Activated T-helper 1 cell treated with anti-CD3 and anti-CD28 coated beads, Interleukin-12 subunit alpha, Interleukin-12 subunit beta, Interleukin-2, Interleukin-4 antibody, amounts not matched to agents 30 ng/mL and 10 ng/mL and 1 ng/mL, durations not matched to agents 14 hours and 24 hours and 36 hours (primary cell): ENCODE measurements at regions not wholly inside any gene's neighbourhood (a gene's known extent, or its start where the extent isn't known, plus 50 kb on each side); places are given as distances from the start of the nearest gene placed in this dataset.
"Not testable (repeated sequence)": the region's sequence is repeated elsewhere in the genome, so short reads cannot be mapped to it uniquely, and the experiment has no call there.

ENCODE experiments used
- DNase-seq: peaks from one replicate; pipeline ENCODE4 v3.0.0; 2021; ENCODE audit warnings: low spot score
- H3K27ac Mint-ChIP-seq: one replicate; pipeline ENCODE4 v1.8.0; 2021; ENCODE audit warnings: mild to moderate bottlenecking, mixed read lengths
- H3K27me3 Mint-ChIP-seq: one replicate; pipeline ENCODE4 v1.8.0; 2022; ENCODE audit warnings: mild to moderate bottlenecking, moderate library complexity, mixed read lengths; ENCODE audit not compliant: insufficient read depth
- H3K36me3 Mint-ChIP-seq: one replicate; pipeline ENCODE4 v1.8.0; 2021; ENCODE audit warnings: low read depth, mixed read lengths
- H3K4me1 Mint-ChIP-seq: one replicate; pipeline ENCODE4 v1.8.0; 2021; ENCODE audit warnings: low read depth, mixed read lengths
- H3K4me3 Mint-ChIP-seq: one replicate; pipeline ENCODE4 v1.8.0; 2021; ENCODE audit warnings: mild to moderate bottlenecking, moderate library complexity, mixed read lengths
- H3K9me3 Mint-ChIP-seq: one replicate; pipeline ENCODE4 v1.8.0; 2021; ENCODE audit warnings: mixed read lengths
- intact Hi-C: fragments of 100-400 bp; cut with micrococcal nuclease; formaldehyde crosslinking; loops from one replicate; pipeline ENCODE4 v1.15.1; 2024

GRCh38 chr6:88426005-88426404, 259.9 kb upstream of the CNR1 start:
- H3K4me1 Mint-ChIP-seq, result no peaks in the 10 kb centered on the region
- no peaks in the 10 kb centered on the region for H3K36me3 Mint-ChIP-seq
- H3K9me3 Mint-ChIP-seq, result no peaks in the 10 kb centered on the region
- intact Hi-C loops, result no loop called here
- H3K4me3 Mint-ChIP-seq, result no peak overlapping the region
- H3K27ac Mint-ChIP-seq, result no peak overlapping the region
- H3K27me3 Mint-ChIP-seq, result peaks cover 1% of the 10 kb centered on the region
- no peak for DNase-seq

- H3K27me3 Mint-ChIP-seq, result no peaks in the 10 kb centered on the region
- H3K36me3 Mint-ChIP-seq, result no peaks in the 10 kb centered on the region
- intact Hi-C loops, result no loop called here
- H3K9me3 Mint-ChIP-seq, result no peaks in the 10 kb centered on the region
- no peaks in the 10 kb centered on the region for H3K4me1 Mint-ChIP-seq
- no peak overlapping the region for H3K4me3 Mint-ChIP-seq
- no peak for DNase-seq
- no peak overlapping the region for H3K27ac Mint-ChIP-seq
Measured at GRCh38 chr6:88422831-88423230, 256.7 kb upstream of the CNR1 start.

- H3K27ac Mint-ChIP-seq, H3K4me3 Mint-ChIP-seq, H3K27me3 Mint-ChIP-seq, intact Hi-C loops, H3K9me3 Mint-ChIP-seq, H3K36me3 Mint-ChIP-seq, H3K4me1 Mint-ChIP-seq, DNase-seq: not testable (repeated sequence)
Measured at GRCh38 chr6:88420967-88421488, 254.9 kb upstream of the CNR1 start.

GRCh38 chr6:88418921-88419810, 253.0 kb upstream of the CNR1 start:
- H3K9me3 Mint-ChIP-seq, H3K27me3 Mint-ChIP-seq, H3K4me1 Mint-ChIP-seq, H3K36me3 Mint-ChIP-seq, DNase-seq, intact Hi-C loops, H3K4me3 Mint-ChIP-seq, H3K27ac Mint-ChIP-seq: not testable (repeated sequence)

GRCh38 chr6:88417361-88417760, 251.2 kb upstream of the CNR1 start:
- intact Hi-C loops, H3K27me3 Mint-ChIP-seq, H3K9me3 Mint-ChIP-seq, H3K36me3 Mint-ChIP-seq, H3K4me1 Mint-ChIP-seq, DNase-seq, H3K4me3 Mint-ChIP-seq, H3K27ac Mint-ChIP-seq: not testable (repeated sequence)

GRCh38 chr6:88413459-88413858, 247.3 kb upstream of the CNR1 start:
- no peak for DNase-seq
- Mint-ChIP-seq H3K4me1 (no peaks in the 10 kb centered on the region), H3K36me3 (no peaks in the 10 kb centered on the region), H3K27ac (no peak overlapping the region), H3K27me3 (no peaks in the 10 kb centered on the region), H3K9me3 (no peaks in the 10 kb centered on the region), H3K4me3 (no peak overlapping the region)
- intact Hi-C loops, result no loop called here

- DNase-seq, H3K4me3 Mint-ChIP-seq, H3K27ac Mint-ChIP-seq, H3K36me3 Mint-ChIP-seq, H3K27me3 Mint-ChIP-seq, H3K4me1 Mint-ChIP-seq, H3K9me3 Mint-ChIP-seq, intact Hi-C loops: not testable (repeated sequence)
Measured at GRCh38 chr6:88408355-88408754, 242.2 kb upstream of the CNR1 start.

GRCh38 chr6:88406674-88407073, 240.5 kb upstream of the CNR1 start:
- H3K27me3 Mint-ChIP-seq, H3K4me1 Mint-ChIP-seq, DNase-seq, H3K4me3 Mint-ChIP-seq, H3K9me3 Mint-ChIP-seq, intact Hi-C loops, H3K27ac Mint-ChIP-seq, H3K36me3 Mint-ChIP-seq: not testable (repeated sequence)

GRCh38 chr6:88403486-88403885, 237.3 kb upstream of the CNR1 start:
- H3K27me3 Mint-ChIP-seq, result no peaks in the 10 kb centered on the region
- H3K27ac Mint-ChIP-seq, result no peak overlapping the region
- intact Hi-C loops, result no loop called here
- H3K4me1 Mint-ChIP-seq, result no peaks in the 10 kb centered on the region
- no peak for DNase-seq
- H3K4me3 Mint-ChIP-seq, result no peak overlapping the region
- no peaks in the 10 kb centered on the region for H3K9me3 Mint-ChIP-seq
- H3K36me3 Mint-ChIP-seq, result no peaks in the 10 kb centered on the region

GRCh38 chr6:88402909-88403308, 236.8 kb upstream of the CNR1 start:
- Mint-ChIP-seq H3K4me1 (no peaks in the 10 kb centered on the region), H3K36me3 (no peaks in the 10 kb centered on the region), H3K4me3 (no peak overlapping the region), H3K27ac (no peak overlapping the region), H3K27me3 (no peaks in the 10 kb centered on the region), H3K9me3 (no peaks in the 10 kb centered on the region)
- intact Hi-C loops, result no loop called here
- no peak for DNase-seq

- H3K9me3 Mint-ChIP-seq, DNase-seq, H3K4me1 Mint-ChIP-seq, H3K4me3 Mint-ChIP-seq, H3K27ac Mint-ChIP-seq, H3K36me3 Mint-ChIP-seq, H3K27me3 Mint-ChIP-seq, intact Hi-C loops: not testable (repeated sequence)
Measured at GRCh38 chr6:88390998-88391397, 224.9 kb upstream of the CNR1 start.

GRCh38 chr6:88388589-88388988, 222.4 kb upstream of the CNR1 start:
- Mint-ChIP-seq H3K4me3 (no peak overlapping the region), H3K36me3 (no peaks in the 10 kb centered on the region), H3K4me1 (no peaks in the 10 kb centered on the region), H3K9me3 (peaks cover 3% of the 10 kb centered on the region), H3K27ac (no peak overlapping the region), H3K27me3 (no peaks in the 10 kb centered on the region)
- intact Hi-C loops, result no loop called here
- no peak for DNase-seq

GRCh38 chr6:88386167-88386566, 220.0 kb upstream of the CNR1 start:
- intact Hi-C loops, result no loop called here

GRCh38 chr6:88383183-88383582, 217.0 kb upstream of the CNR1 start:
- no peak overlapping the region for H3K27ac Mint-ChIP-seq
- intact Hi-C loops, result no loop called here
- no peak for DNase-seq
- H3K36me3 Mint-ChIP-seq, result no peaks in the 10 kb centered on the region
- no peaks in the 10 kb centered on the region for H3K9me3 Mint-ChIP-seq
- no peaks in the 10 kb centered on the region for H3K27me3 Mint-ChIP-seq
- H3K4me1 Mint-ChIP-seq, result no peaks in the 10 kb centered on the region
- H3K4me3 Mint-ChIP-seq, result no peak overlapping the region

More at GRCh38 chr6:88386167-88386566, 220.0 kb upstream of the CNR1 start:
- no peak for DNase-seq
- no peak overlapping the region for H3K4me3 Mint-ChIP-seq
- H3K4me1 Mint-ChIP-seq, result no peaks in the 10 kb centered on the region
- H3K36me3 Mint-ChIP-seq, result no peaks in the 10 kb centered on the region
- no peak overlapping the region for H3K27ac Mint-ChIP-seq
- H3K27me3 Mint-ChIP-seq, result no peaks in the 10 kb centered on the region
- peaks cover 3% of the 10 kb centered on the region for H3K9me3 Mint-ChIP-seq
